Dermis microvascular lymphatic vessel endothelial cell (primary cell): ENCODE measurements at regions not wholly inside any gene's neighbourhood (a gene's known extent, or its start where the extent isn't known, plus 50 kb on each side); places are given as distances from the start of the nearest gene placed in this dataset.

ENCODE experiments used
- DNase-seq, 2 donors: peaks; one replicate each; pipeline versions ENCODE4 v3.0.0 to v3.0.0-alpha.2; 2010; ENCODE audit warnings: low read depth in 2 of 2

DNA sequence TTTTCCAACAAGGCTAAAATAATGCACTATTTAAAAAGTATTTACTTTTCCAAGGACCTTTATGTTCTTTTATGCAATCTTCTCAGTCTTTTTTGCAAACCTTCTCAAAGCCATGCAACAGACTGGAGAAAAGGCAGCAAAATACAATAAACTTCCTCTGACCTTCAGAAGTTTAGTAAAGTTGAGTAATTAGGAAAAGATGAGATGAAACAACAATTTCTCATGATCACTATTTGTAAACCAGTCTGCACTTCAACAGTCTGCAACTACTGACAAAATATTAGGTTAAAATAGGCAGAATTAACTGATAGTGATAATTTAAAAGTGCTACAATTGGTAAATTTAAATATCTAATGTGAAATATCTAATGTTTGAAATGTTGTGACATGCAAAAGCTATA lies 884.9 kb upstream of the PCDH10 start:
- no peak for DNase-seq

DNA sequence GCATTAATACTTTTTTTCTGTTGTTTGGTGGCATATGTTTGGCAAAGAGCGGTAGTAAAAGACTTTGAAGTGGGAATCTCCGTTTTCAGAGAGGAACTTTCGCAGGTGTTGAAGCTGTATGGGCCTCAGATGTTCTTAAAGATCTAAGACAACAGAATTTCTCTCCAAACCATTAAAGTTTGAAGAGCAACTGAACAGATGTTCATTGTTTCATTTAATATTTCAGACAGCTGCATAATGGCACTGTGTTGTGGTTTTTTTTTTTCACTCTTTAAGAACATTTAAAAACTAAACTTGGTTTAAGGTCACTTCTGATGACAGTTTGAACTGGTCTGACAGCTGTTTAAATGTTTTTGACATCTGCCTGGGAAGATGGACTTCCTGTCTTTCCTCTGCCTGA lies 882.7 kb upstream of the PCDH10 start:
- no peak for DNase-seq

DNA sequence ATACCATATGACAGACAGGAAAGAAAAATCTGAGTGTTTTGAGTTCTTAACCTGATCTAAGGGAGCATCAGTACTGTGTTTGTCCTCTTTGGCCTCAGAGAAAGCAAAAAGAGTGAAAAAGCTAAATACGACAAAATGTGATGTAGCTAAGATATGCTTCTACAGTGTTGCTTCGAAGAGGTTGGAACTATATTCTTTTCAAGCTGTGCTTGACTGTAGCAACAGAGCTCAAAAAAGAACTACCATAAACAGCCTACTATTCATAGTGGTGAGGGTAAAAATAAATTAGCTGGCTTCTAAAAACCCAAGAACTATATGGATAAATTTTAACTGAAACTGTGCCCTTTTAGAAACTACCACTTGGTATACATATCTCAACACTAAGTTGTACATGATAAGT lies 881.8 kb upstream of the PCDH10 start:
- DNase-seq, result no peak

DNA sequence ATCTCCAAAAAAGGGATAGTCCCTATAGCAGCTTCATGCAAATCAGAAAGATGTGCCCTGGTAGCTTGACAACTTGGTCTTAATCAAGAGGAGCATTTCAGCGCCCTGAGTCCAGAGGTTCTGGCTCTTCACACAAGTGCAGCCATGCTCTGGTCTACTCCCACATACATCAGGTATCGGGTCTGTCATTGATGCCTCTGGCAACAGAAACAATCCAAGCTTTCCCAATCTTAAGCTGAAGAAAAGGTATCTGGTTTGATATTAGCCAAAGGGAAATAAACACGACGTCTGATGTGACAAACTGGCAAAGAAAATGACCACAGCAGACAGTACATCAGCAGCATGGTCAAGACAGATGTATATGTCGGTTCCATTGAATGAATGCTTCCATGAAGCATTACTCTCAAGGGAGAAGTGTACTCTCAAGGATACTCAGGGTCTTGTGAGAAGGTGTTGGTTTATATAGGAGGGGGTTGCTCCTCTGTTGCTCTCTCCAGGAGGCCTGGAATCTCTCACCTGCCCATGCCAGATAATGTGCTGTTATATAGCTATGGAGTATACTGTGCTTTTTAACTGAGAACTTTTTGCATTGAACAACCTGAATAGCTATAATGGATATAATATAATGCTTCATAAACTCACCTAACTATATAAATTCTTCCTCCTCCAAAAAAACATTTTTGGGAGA lies 879.6 kb upstream of the PCDH10 start:
- DNase-seq, result no peak

DNA sequence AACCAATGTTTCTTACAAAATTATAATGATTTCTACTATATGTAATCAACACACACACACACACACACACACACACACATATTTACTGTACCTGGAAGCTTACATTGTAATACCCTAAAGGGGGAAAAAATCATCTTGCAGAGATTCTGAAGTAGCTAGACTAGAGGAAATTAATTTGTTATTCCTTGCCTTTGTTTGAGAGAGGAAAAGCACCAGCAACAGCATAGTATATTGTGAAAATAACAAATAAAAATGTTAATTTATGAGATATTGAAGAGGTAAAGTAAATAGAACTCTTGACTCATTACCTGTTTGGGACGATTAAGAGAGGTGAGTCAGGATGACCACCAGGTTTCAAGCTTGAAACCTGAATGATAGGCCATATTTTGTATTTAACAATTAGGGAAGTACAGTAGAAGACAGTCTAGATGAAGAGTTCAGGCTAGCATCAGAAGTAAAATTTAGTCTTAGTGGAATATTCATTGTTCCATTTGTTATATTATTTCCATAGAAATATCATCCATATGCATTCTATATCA lies 873.4 kb upstream of the PCDH10 start:
- no peak for DNase-seq

DNA sequence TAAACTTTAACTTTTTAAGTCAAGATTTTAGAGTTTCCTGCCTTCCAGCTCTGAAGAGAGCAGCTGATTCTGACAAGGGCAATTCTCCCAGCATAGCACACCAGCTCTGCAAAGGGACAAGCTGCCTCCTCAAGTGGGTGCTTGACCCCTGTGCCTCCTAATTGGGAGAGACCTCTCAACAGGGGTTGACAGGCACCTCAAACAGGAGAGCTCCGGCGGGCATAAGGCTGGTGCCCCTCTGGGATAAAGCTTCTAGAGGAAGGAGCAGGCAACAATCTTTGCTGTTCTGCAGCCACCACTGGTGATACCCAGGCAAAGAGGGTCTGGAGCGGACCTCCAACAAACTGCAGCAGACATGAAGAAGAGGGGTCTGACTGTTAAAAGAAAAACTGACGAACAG lies 872.9 kb upstream of the PCDH10 start:
- DNase-seq, result no peak

DNA sequence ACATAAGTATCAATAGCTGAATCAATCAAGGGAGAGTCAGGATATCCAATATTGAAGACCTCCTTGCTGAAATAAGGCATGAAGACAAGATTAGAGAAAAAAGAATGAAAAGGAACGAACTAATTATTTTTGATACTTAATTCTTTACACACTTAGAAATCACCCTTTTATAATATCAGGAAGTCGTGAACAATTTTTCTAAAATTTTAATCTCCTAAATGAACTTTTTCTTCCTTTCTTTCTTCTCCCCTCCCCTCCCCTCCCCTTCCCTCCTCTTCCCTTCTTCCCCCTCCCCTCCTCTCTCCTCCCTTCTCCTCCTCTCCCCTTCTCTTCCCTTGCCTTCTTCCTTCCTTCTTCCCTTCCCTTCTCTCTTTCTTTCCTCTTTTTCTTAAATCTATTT lies 872.1 kb upstream of the PCDH10 start:
- no peak for DNase-seq

DNA sequence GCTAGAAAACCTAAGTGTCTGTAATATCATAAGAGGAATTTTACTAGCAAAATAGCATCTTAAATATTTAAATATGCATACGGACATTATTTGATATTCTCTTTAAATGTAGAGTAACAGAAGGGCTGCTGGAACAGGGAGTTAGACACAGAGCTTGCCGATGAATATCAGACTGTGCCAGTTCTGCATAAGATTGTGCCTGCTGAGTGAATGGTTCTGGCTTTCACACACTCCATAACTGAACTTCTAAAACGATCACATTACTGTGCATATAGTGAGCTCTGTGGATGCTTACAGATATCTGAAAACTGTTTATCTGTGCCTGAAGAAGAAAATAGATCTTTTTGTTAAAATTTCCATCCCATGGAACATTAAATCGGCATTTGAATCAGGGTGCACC lies 867.4 kb upstream of the PCDH10 start:
- DNase-seq, result no peak

DNA sequence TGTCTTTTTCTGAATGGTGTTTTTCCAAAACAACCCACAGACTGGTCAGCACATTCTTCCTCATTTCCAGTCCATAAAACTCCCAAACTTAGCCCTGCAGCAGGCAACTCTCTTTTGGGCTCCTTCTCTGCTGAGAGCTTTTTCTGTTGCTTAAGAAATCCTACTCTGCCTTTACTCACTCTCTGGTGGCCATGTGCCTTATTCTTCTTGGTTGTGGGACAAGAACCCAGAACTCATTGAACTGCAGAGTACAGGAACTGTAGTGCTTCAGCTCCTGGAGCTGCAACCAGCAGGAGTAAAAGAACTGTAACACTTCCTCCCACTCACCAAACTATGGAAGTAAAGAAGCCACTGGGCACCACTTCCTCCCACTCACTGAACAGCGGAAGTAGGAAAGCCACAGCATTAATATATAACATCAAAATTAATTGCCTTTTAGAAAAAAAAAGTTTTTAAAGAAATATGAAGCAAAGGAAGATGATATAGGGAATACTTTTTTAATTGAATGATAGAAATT lies 864.1 kb upstream of the PCDH10 start:
- DNase-seq, result no peak

DNA sequence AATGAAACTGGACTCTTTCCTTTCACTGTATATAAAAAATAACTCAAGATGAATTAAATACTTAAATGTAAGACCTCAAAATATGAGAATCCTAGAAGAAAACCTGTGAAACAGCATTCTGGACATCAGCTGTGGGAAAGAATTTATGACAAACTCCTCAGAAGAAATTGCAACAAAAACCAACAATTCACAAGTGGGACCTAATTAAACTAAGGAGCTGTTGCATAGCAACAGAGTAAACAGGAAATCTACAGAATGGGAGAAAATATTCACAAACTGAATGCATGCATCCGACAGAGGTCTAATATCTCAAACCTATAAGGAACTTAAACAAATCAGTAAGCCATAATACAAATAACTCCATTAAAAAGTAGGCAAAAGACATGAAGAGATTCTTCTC lies 851.7 kb upstream of the PCDH10 start:
- DNase-seq, result no peak

DNA sequence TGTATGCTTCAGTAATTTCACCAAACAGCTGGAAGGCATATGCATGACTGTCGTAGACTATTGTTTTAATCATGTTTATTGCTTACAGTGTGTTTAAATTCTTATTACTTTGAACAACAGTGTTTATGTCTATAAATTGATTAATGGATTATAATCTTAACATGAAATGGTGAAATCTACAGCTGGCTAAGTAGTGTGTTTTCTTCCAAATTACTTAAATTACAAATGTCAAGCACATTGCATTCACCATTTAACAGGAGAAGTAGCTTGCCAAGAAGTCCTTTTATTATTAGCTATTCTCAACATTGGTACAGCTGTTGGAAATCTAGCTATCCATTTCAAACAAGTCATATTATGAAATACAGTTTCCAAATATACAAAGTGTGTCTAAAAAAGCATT lies 849.3 kb upstream of the PCDH10 start:
- DNase-seq, result no peak

DNA sequence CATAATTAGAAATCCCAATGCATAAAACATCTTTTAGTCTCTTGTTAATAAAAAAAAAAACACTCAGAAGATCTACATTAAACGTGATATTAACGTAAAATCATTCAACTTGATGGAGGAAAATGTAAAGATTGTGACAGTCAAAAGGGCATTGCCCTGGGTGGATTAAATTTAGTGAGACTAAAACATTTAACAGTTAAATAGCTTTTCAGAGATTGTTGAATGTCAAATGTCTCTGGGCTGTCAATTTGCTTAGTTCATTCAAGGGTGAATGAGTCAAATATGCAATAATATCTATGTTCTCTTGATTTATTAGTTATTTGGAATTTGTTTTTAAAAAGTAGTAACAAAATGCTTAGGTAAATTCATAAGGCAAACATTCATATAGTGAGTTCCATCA lies 836.6 kb upstream of the PCDH10 start:
- no peak for DNase-seq

DNA sequence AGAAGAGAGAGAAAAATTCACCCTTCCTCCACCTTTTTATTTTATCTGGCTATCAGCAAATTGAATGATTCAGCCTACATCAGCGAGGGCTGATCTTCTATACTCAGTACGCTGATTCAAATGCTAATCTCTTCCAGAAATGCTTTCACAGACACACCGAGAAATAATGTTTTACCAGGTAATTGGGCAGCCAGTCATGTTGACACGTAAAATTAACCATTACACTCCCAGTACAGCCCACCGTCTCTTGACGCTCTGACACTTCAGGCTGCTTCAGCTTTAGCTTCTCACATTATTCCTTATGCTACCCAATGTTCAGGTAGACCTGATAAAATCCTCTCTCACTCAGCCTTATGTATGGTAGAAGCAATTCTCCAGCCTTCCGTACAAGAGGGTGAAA lies 835.2 kb upstream of the PCDH10 start:
- no peak for DNase-seq

DNA sequence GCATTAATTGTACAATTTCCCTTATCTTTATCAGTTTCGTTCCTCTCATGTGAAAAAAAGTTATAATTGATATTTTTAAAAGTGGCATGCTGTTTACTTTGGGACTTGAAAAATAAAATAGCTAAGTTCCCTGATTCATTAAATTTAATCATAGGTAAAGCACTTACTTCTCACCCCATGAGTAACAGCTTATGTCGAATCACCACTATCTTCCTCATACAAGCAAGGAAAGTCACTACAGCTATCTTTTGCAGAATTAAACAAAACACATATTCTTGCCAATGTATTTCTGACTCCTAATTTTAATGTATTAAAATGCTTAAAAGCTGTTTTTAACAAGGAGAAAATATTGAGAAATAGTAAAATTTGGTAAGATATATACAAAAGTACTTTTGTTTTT lies 832.4 kb upstream of the PCDH10 start:
- no peak for DNase-seq

DNA sequence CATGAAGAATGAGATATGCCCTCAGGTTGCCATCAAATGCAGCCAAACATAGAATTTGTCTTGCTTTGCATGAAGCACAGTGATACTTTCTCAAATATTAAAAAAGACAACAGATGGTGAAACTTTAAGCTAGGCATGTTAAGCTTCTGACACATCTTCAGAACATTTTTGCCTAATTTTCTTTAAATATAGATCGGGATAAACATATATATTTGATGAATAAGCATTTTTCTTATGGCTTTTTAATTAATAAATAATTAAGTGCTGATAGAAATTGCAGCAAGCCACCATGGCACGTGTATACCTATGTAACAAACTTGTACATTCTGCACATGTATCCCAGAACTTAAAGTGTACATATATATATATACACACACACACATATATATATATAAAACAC lies 831.2 kb upstream of the PCDH10 start:
- DNase-seq, result no peak

DNA sequence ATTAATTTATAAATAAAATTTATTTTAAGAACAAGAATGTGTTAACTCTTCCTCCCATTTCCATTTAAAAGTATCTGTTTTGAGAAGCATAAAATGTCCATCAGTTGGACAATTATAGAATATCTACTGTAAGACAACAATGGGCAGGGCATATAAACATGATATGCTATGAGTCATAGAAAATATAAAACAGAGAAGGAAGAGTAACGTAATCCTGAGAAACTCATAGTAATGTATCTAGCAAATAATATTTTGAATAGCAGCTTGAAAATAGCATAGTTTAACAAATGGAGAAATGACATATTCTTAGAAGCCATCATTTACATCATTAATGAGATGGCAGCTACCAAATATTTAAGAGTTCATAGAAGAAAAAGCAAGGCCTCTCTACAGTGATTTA lies 820.3 kb upstream of the PCDH10 start:
- DNase-seq, result no peak

DNA sequence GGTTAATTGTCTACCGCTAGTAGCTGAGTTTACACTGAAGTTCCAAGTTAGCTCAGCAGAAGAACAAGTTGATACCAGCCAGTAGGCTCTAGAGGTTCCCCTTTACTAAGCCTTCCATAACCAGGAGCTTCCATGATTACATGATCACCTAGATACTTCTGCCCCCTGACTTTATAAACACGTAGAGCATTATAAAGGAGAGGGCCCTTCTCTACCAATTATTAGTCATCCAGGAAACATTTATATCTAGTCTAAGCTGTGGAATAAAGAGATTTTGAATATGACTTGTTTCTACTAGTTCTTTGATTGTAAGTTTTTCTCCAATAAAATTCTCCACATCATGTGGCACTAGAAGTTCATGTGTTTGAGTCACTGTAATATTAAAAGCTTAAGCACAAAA lies 818.1 kb upstream of the PCDH10 start:
- DNase-seq, result no peak

DNA sequence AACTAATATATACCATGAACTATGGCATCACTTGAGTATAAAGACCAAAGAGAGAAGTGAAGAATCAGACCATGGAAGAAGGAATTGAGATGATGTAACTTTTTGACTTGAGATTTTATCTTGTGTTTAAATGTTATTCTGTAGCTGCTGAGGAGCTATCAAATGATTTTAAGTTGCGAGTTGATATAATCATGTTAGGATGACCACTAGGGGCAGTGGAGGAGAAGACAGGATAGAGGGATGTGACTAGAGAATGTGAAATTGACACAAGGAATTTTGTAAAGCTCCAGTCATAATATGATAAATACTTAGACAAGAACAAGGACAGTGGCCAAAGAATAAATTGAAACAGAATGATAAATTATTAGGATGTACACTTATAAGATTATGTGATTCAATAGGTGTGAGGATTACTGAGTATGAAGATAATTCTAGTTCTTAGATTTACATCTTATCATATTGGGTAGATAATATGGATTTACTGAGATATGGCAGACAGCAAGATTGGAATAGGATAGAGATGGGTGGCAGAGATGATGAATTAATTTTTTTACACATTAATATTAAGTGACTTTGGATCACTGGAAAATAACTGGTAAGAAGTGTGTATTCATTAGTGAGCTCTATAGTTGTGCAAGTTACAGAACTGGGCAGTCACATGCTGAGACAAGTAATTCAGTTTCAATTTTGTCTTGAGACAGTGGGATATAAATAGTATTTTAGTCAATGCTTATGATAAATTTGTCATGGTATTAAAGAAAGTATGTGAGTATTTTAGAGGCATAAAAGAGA lies 816.0 kb upstream of the PCDH10 start:
- no peak for DNase-seq

DNA sequence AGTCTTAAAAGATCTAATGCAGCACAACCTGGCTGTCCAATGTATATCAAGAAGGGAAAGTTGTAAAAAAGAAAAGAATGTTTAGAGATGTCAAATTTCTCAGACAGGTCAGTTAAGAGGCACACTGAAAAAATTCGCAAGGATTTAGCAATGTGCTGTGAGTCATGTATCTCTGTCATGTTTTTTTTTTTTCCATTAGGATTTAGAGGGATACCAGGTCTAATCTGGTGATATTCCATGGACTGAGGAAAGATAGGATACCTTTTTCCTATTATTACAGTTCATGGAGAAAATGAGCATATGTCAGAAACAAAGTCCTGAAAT lies 815.4 kb upstream of the PCDH10 start:
- DNase-seq, result no peak

DNA sequence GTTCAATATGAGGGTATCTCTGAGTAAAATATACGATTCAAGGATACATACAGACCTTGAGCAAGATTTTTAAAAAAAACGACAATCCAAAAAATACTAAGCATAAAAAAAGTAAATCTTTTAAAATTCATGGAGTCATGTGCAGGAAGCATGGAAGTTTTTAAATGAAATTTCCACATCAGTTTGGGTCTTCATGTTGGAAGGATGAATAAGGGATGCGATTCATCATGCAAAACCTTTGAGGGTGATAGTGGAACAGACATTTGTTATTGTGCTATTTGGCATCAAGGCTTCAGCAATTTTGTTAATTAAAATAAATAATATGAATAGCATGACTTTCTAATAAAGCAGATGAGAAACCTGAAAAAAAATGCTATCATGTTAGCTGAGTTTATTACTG lies 815.0 kb upstream of the PCDH10 start:
- no peak for DNase-seq

DNA sequence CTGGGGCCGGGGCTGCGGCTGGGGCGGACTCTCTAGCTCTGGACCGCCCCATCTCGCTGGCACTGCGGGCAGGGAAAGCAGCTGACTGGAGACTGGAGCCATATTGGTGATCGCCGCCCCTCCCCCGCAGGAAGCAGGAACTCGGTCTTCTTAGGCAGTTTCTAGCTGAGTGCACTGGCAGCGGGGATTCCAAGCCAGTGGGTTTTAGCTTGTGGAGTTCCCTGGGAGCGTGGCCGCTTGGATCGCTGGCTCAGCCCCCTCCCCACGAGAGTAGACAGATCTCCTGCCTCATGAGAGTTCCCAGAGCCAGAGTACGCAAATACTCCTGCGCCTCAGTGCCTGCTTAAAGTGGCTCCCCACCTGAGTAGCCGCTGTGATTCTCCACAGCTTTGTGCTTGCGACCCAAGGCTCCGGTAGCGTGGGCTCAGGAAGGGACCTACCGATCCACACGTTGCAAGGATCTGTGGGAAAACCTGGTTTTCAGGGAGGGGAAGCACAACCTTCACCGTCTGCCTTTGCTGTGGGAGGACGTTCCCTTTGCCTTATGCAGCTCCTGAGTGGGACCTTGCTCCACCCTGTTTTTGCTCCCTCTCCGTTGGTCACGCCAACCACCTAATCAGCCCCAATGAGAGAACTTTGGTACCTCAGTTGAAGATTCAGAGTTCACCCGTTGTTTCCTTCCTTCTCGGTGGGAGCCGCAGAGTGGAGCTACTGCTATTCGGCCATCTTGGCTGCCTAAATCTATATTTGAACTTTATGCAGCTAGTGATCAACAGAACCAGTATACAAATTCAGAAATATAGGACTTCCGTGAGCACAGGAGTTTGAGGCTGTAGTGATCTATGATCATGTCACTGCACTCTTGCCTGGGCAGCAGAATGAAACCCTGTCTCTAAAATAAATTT lies 803.9 kb upstream of the PCDH10 start:
- no peak for DNase-seq

DNA sequence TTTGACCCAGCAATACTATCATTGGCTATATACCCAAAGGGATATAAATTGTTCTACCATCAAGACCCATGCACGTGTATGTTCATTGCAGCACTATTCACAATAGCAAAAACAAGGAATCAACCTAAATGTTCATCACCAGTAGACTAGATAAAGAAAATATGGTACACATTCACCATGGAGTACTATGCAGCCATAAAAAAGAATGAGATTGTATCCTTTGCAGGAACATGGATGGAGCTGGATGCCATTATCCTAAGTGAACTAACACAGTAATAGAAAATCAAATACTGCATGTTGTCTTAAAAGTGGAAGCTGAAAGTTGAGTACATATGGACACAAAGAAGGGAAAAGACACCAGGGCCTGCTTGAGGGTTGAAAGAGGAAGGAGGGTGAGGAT lies 803.1 kb upstream of the PCDH10 start:
- DNase-seq, result no peak
